BE2C (cell line): ENCODE measurements at regions not wholly inside any gene's neighbourhood (a gene's known extent, or its start where the extent isn't known, plus 50 kb on each side); places are given as distances from the start of the nearest gene placed in this dataset.

Experiments used
- DNase-seq: peaks from one replicate; pipeline ENCODE4 v3.0.0-alpha.2; 2020
- H3K27me3 ChIP-seq: fragments of 250-450 bp; sonication (Bioruptor Pico); 2 replicates; pipeline ENCODE4 v1.5.1; 2020; ENCODE audit warnings: mild to moderate bottlenecking
- H3K36me3 ChIP-seq: fragments of 250-450 bp; sonication (Bioruptor Pico); 2 replicates; pipeline ENCODE4 v1.5.1; 2020; ENCODE audit warnings: mild to moderate bottlenecking
- H3K4me1 ChIP-seq: fragments of 250-450 bp; sonication (Bioruptor Pico); 2 replicates; pipeline ENCODE4 v1.5.1; 2020
- H3K4me3 ChIP-seq: 2 replicates; pipeline ENCODE4 v1.5.1; 2011; ENCODE audit warnings: low read depth, low read length
- H3K9me3 ChIP-seq: fragments of 250-450 bp; sonication (Bioruptor Pico); 2 replicates; pipeline ENCODE4 v1.5.1; 2020
- CTCF ChIP-seq: IDR thresholded peaks from 2 replicates; pipeline ENCODE4 v1.5.1; 2012; ENCODE audit warnings: mild to moderate bottlenecking, low read depth, low read length

GRCh38 chr12:126457776-126458175 is 1392.5 kb downstream of the AACS start:
- no peaks in the 10 kb centered on the region for H3K36me3 ChIP-seq
- no peak overlapping the region for H3K4me3 ChIP-seq
- no peaks in the 10 kb centered on the region for H3K4me1 ChIP-seq
- TF ChIP-seq CTCF: no peak
- DNase-seq: no peak
- no peaks in the 10 kb centered on the region; the same call in 1 of the 2 replicates for H3K9me3 ChIP-seq
- H3K27me3 ChIP-seq: no peaks in the 10 kb centered on the region

DNA sequence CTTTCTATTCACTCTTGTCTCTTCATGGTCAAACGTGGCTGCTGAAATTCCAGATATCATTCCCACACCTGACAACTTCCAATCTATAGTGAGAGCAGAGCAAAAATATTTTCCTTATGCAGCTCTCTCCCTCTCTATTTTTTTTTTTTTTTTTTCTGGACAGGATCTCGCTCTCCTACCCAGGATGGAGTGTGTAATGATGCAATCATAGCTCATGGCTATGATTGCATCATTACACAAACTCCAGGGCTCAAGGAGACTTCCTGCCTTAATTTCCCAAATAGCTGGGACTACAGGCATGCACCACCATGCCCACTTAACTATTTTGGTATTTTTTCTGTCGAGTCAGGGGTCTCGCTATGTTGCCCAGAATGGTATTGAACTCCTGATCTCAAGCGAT is 1398.9 kb downstream of the AACS start:
- Histone ChIP-seq H3K4me3 (no peak overlapping the region), H3K36me3 (no peaks in the 10 kb centered on the region), H3K27me3 (no peaks in the 10 kb centered on the region), H3K4me1 (no peaks in the 10 kb centered on the region), H3K9me3 (no peaks in the 10 kb centered on the region)
- no peak for DNase-seq
- TF ChIP-seq CTCF: no peak

DNA sequence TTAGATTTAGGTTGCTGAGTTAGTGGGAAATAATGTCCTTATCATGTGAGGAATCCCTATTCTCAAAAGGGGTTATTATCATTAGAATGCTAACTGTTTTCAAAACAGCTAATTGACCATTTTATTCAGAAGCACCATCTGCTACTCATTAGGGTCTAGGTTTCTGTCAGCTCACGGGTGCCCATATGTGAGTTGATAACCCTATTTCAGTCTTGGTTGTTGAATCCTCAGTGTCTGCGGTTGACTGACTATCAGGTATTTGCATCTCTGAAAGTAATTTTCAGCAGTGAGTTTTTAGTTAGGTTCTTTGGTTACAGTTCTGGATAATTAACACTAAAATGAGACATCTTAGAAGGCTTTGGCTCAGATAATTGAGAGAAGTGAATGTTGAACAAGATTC is 1404.0 kb downstream of the AACS start:
- Histone ChIP-seq H3K36me3 (no peaks in the 10 kb centered on the region), H3K4me3 (no peak overlapping the region), H3K27me3 (no peaks in the 10 kb centered on the region), H3K4me1 (no peaks in the 10 kb centered on the region), H3K9me3 (no peaks in the 10 kb centered on the region)
- no peak for TF ChIP-seq CTCF
- no peak for DNase-seq

DNA sequence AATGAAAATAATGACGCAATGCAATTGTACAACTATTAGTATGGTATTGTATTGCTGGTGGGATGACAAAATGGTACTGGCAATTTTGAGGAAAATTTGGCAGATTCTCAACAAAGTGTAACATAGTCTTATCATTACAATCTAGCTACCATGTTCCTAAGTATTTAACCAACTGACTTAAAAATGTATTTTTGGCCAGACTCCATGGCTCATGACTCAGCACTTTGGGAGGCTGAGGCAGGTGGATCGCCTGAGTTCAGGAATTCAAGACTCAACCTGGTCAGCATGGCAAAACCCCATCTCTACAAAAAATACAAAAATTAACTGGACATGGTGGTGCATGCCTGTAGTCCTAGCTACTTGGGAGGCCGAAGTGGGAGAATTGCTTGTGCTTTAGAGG is 1409.5 kb downstream of the AACS start:
- no peak for DNase-seq
- no peaks in the 10 kb centered on the region; the same call in 1 of the 2 replicates for H3K9me3 ChIP-seq
- H3K27me3 ChIP-seq: no peaks in the 10 kb centered on the region
- no peaks in the 10 kb centered on the region for H3K4me1 ChIP-seq
- TF ChIP-seq CTCF: no peak
- no peak overlapping the region for H3K4me3 ChIP-seq
- no peaks in the 10 kb centered on the region for H3K36me3 ChIP-seq

- no peak for TF ChIP-seq CTCF
- Histone ChIP-seq H3K9me3 (no peaks in the 10 kb centered on the region; the same call in none of the 2 replicates), H3K36me3 (no peaks in the 10 kb centered on the region), H3K4me1 (no peaks in the 10 kb centered on the region), H3K4me3 (no peak overlapping the region), H3K27me3 (no peaks in the 10 kb centered on the region)
- DNase-seq: no peak
These were observed 1415.2 kb downstream of the AACS start for GRCh38 chr12:126480451-126480850.

- Histone ChIP-seq H3K4me3 (no peak overlapping the region), H3K36me3 (no peaks in the 10 kb centered on the region), H3K4me1 (no peaks in the 10 kb centered on the region), H3K9me3 (no peaks in the 10 kb centered on the region; the same call in none of the 2 replicates), H3K27me3 (no peaks in the 10 kb centered on the region)
- no peak for TF ChIP-seq CTCF
- no peak for DNase-seq
These were observed 1416.5 kb downstream of the AACS start for GRCh38 chr12:126481688-126482087.
